ENCODE measurements at regions not wholly inside any gene's neighbourhood (a gene's known extent, or its start where the extent isn't known, plus 50 kb on each side); places are given as distances from the start of the nearest gene placed in this dataset.

DNA sequence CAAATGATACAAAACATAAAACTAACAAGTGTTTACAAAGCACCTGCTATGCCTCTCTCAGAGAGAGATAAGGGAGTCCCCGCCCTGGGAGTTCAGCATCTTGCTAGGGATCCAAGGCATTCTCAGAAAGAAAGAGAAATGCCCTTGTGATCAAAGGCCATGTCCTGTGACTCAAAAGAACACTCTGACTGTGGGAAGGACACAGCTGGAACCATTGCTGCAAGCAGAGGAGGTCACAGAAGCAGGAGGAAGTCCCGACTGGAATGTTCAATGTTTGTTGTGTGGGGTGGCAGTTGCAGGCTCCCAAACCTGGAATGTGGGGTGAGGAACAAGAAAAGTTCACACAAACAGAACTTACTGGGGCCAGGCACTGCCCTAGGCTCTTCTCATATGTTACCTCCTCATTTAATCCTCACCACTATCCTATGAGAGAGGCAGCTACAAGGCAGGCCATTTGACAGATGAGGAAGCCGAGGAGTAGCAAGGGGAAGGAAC is 93.0 kb upstream of the GRIK3 start:
- Histone ChIP-seq H3K27me3 (ENCODE audit: control insufficient read depth in 2 of 2, insufficient read depth in 2 of 2, low read length in 2 of 2) (no peaks in the 10 kb centered on the region), H3K36me3 (ENCODE audit: control insufficient read depth in 2 of 2, insufficient read depth in 2 of 2, low read length in 2 of 2) (no peaks in the 10 kb centered on the region), H3K4me1 (ENCODE audit: control insufficient read depth in 2 of 2, insufficient read depth in 2 of 2, low read length in 2 of 2) (no peaks in the 10 kb centered on the region), H3K4me3 (ENCODE audit: low read length in 2 of 2) (no peak overlapping the region), H3K9ac (ENCODE audit: low read depth in 1 of 2, low read length in 2 of 2) (no peak overlapping the region), H3K27ac (ENCODE audit: low read depth in 2 of 2, low read length in 2 of 2) (no peak overlapping the region), H3K9me3 (ENCODE audit: control insufficient read depth in 2 of 2, low read length in 2 of 2) (no peaks in the 10 kb centered on the region)

DNA sequence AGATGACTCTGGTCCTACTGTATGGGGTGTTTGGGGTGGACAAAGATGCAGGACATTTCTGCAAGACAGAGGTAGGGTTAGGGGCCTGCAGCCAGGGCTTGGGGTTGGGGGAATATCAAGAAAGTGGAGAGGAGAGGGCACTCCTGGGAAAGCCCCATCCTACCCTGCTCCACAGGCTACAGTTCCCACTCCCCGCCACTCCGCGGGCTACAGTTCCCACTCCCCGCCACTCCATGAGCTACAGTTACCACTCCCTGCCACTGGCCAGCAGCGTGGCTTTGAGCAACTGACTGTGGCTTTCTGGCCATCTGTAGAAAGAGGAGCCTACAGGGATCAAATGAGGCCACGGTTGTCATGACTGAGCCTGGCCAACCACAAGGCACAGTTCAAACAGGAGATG is 93.8 kb upstream of the GRIK3 start:
- no peaks in the 10 kb centered on the region for H3K9me3 ChIP-seq (ENCODE audit: control insufficient read depth in 2 of 2, low read length in 2 of 2)
- H3K27me3 ChIP-seq (ENCODE audit: control insufficient read depth in 2 of 2, insufficient read depth in 2 of 2, low read length in 2 of 2), result no peaks in the 10 kb centered on the region
- H3K4me1 ChIP-seq (ENCODE audit: control insufficient read depth in 2 of 2, insufficient read depth in 2 of 2, low read length in 2 of 2), result no peaks in the 10 kb centered on the region
- no peak overlapping the region for H3K27ac ChIP-seq (ENCODE audit: low read depth in 2 of 2, low read length in 2 of 2)
- no peak overlapping the region for H3K4me3 ChIP-seq (ENCODE audit: low read length in 2 of 2)
- no peaks in the 10 kb centered on the region for H3K36me3 ChIP-seq (ENCODE audit: control insufficient read depth in 2 of 2, insufficient read depth in 2 of 2, low read length in 2 of 2)
- H3K9ac ChIP-seq (ENCODE audit: low read depth in 1 of 2, low read length in 2 of 2), result no peak overlapping the region

DNA sequence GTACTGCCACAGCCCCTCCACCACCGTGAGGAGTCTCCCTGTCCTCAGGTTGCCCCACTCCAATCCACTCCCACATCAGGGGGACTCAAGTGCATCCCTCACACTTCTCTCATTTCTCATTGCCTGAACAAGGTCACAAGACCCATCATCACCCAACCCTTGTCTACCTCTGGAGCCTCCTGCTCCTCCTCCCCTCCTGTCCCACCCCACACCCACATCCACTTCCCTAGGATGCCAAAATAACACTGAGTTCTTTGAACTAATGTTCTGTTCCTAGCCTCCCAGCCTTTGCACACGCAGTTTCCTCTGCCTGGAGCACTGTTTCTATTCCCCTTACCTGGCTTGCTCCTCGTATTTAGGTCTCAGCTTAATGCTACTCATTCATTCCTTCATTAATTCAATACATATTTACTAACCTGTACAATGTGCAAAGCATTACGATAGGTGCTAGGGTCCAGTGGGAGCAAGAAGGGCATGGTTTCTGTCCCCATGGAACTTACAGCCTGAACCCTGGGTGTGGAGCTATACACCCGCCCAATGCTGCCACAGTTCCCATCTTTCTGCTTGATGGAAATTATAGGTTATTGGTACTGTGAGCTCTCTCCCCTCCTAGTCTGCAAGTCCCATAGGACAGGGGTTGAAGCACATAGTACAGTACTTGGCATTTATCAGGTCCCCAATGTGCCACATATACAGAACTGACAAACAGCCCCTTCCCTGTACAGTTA is 96.1 kb upstream of the GRIK3 start:
- no peak overlapping the region for H3K27ac ChIP-seq (ENCODE audit: low read depth in 2 of 2, low read length in 2 of 2)
- H3K36me3 ChIP-seq (ENCODE audit: control insufficient read depth in 2 of 2, insufficient read depth in 2 of 2, low read length in 2 of 2), result no peaks in the 10 kb centered on the region
- H3K4me3 ChIP-seq (ENCODE audit: low read length in 2 of 2), result no peak overlapping the region
- no peak overlapping the region for H3K9ac ChIP-seq (ENCODE audit: low read depth in 1 of 2, low read length in 2 of 2)
- no peaks in the 10 kb centered on the region for H3K9me3 ChIP-seq (ENCODE audit: control insufficient read depth in 2 of 2, low read length in 2 of 2)
- peaks cover 0 to 4% of the 10 kb centered on the region in 2 donors for H3K27me3 ChIP-seq (ENCODE audit: control insufficient read depth in 2 of 2, insufficient read depth in 2 of 2, low read length in 2 of 2)
- no peaks in the 10 kb centered on the region for H3K4me1 ChIP-seq (ENCODE audit: control insufficient read depth in 2 of 2, insufficient read depth in 2 of 2, low read length in 2 of 2)

DNA sequence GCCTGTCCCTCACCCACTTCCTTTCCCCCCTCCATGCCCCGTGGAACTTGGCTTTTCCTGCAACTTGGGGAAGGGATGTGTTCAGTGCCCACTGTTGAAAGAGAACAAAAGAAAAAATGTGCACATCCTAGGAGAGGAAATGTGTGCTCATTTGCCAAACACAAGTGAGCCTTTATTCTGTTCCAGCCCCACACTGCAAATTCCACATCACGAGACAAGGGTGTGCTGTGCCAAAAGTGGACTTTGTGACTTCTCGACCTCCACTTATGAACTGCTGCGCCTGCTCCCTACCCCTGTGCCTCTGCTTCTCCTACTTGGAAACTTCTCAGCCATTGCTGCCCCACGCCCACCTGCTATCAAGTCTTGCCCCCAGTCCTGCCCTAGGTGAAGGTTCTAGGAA is 97.0 kb upstream of the GRIK3 start:
- no peaks in the 10 kb centered on the region for H3K4me1 ChIP-seq (ENCODE audit: control insufficient read depth in 2 of 2, insufficient read depth in 2 of 2, low read length in 2 of 2)
- H3K36me3 ChIP-seq (ENCODE audit: control insufficient read depth in 2 of 2, insufficient read depth in 2 of 2, low read length in 2 of 2), result no peaks in the 10 kb centered on the region
- H3K27me3 ChIP-seq (ENCODE audit: control insufficient read depth in 2 of 2, insufficient read depth in 2 of 2, low read length in 2 of 2), result peaks cover 0 to 4% of the 10 kb centered on the region in 2 donors
- no peaks in the 10 kb centered on the region for H3K9me3 ChIP-seq (ENCODE audit: control insufficient read depth in 2 of 2, low read length in 2 of 2)
- no peak overlapping the region for H3K9ac ChIP-seq (ENCODE audit: low read depth in 1 of 2, low read length in 2 of 2)
- H3K4me3 ChIP-seq (ENCODE audit: low read length in 2 of 2), result no peak overlapping the region
- H3K27ac ChIP-seq (ENCODE audit: low read depth in 2 of 2, low read length in 2 of 2), result no peak overlapping the region

DNA sequence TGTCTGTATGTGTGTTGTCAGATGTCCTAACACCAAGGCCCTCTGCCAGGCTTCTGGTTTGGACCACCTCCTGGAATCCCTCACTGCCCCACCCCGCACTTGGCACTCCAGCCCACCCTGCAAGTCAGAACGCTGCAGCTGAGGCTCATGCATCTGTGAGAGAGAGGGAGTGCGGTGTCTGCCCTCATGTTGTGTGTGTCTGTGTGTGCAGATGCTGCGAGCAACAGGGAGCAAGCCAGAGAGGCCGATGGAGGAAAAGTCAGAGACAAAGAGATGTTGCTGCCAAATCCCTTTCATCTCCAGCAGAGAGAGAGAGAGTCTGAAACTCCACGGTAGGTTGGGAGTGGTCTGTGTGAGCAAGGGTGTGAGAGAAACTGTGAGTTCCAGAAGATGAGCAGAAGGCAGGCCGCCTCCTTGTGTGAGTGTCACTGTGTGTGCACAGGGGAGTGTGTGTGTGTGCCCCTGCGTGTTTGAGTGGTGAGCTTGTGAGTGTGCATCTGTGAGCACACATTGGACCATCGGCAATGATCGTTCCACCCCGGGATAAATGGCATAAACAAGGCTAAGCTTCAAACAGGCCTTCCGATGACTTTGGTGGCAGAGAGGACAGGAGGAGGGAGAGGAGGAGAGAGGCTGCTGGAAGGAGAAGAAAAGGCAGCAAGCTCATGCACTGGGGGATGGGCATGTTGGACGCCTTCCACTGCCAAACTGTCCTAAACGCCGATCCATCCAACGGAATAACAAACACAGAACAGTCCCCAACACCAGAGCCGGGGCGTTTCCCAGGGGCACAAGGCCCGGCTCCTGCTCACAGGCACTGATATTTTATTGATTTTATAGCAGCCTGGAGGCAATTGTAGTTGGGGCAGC is 99.2 kb upstream of the GRIK3 start:
- H3K27ac ChIP-seq (ENCODE audit: low read depth in 2 of 2, low read length in 2 of 2), result no peak overlapping the region
- no peaks in the 10 kb centered on the region for H3K9me3 ChIP-seq (ENCODE audit: control insufficient read depth in 2 of 2, low read length in 2 of 2)
- H3K36me3 ChIP-seq (ENCODE audit: control insufficient read depth in 2 of 2, insufficient read depth in 2 of 2, low read length in 2 of 2), result no peaks in the 10 kb centered on the region
- no peak overlapping the region for H3K9ac ChIP-seq (ENCODE audit: low read depth in 1 of 2, low read length in 2 of 2)
- H3K4me3 ChIP-seq (ENCODE audit: low read length in 2 of 2), result no peak overlapping the region
- no peaks in the 10 kb centered on the region for H3K4me1 ChIP-seq (ENCODE audit: control insufficient read depth in 2 of 2, insufficient read depth in 2 of 2, low read length in 2 of 2)
- H3K27me3 ChIP-seq (ENCODE audit: control insufficient read depth in 2 of 2, insufficient read depth in 2 of 2, low read length in 2 of 2), result peaks cover 0 to 4% of the 10 kb centered on the region in 2 donors

DNA sequence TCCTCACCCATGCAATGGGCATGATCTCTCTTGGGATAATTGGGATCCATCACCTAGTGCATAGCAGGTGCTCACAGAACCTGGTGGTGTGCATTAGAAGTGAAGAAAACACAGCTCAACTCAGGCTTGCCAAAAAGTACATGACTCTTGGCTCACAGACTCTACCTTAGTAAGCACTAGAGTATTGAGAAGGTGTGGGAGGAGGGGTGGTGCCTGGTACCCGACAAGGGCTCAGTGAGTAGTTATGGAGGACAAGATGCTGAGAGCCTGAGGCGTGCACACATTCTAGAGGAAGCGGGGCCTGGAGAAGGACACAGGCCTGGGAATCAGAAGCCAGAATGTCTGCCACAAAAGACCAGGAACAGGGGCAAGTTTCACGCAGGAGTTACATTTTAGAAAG is 100.3 kb upstream of the GRIK3 start:
- peaks cover 0 to 4% of the 10 kb centered on the region in 2 donors for H3K27me3 ChIP-seq (ENCODE audit: control insufficient read depth in 2 of 2, insufficient read depth in 2 of 2, low read length in 2 of 2)
- H3K4me1 ChIP-seq (ENCODE audit: control insufficient read depth in 2 of 2, insufficient read depth in 2 of 2, low read length in 2 of 2), result no peaks in the 10 kb centered on the region
- no peaks in the 10 kb centered on the region for H3K36me3 ChIP-seq (ENCODE audit: control insufficient read depth in 2 of 2, insufficient read depth in 2 of 2, low read length in 2 of 2)
- no peak overlapping the region for H3K27ac ChIP-seq (ENCODE audit: low read depth in 2 of 2, low read length in 2 of 2)
- H3K9me3 ChIP-seq (ENCODE audit: control insufficient read depth in 2 of 2, low read length in 2 of 2), result no peaks in the 10 kb centered on the region
- no peak overlapping the region for H3K9ac ChIP-seq (ENCODE audit: low read depth in 1 of 2, low read length in 2 of 2)
- H3K4me3 ChIP-seq (ENCODE audit: low read length in 2 of 2), result no peak overlapping the region

DNA sequence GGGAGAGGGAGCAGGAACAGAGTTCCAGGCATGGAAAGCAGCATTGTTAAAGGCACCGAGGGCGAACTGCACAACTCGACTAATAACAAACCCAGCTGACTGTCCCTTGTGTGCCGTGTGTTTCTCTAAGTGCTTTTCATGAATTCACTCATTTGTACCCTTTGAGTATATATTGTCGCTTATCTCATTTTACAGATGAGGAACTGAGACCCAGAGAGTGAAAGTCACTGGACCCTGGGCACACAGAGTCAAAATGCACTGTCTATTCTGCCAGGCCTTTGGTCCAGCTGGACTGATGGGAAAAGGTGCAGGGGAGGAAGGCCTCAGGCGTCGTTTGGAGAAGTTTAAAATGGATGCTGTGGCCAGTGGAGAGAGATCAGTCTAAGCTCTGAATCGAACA is 100.7 kb upstream of the GRIK3 start:
- peaks cover 0 to 4% of the 10 kb centered on the region in 2 donors for H3K27me3 ChIP-seq (ENCODE audit: control insufficient read depth in 2 of 2, insufficient read depth in 2 of 2, low read length in 2 of 2)
- no peaks in the 10 kb centered on the region for H3K36me3 ChIP-seq (ENCODE audit: control insufficient read depth in 2 of 2, insufficient read depth in 2 of 2, low read length in 2 of 2)
- no peak overlapping the region for H3K9ac ChIP-seq (ENCODE audit: low read depth in 1 of 2, low read length in 2 of 2)
- no peaks in the 10 kb centered on the region for H3K4me1 ChIP-seq (ENCODE audit: control insufficient read depth in 2 of 2, insufficient read depth in 2 of 2, low read length in 2 of 2)
- H3K27ac ChIP-seq (ENCODE audit: low read depth in 2 of 2, low read length in 2 of 2), result no peak overlapping the region
- H3K4me3 ChIP-seq (ENCODE audit: low read length in 2 of 2), result no peak overlapping the region
- no peaks in the 10 kb centered on the region for H3K9me3 ChIP-seq (ENCODE audit: control insufficient read depth in 2 of 2, low read length in 2 of 2)

DNA sequence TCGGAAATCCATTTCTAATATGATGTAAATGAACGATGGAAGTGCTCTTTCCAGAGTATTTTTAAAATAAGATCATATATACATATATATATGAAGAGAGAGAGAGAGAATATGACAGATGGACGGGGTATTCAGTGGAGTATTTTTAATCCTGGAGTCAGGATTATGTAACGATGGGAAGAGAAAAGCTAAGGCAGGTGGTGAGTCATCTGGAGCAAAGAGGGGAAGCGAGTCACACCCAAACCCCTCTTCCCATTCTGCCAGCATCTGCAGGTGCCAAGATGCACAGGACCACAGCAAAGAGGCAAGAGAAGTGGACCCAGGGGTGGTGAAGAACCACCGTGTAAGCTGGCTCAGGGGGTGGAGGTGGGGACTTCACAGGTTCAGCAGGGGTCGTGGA is 102.7 kb upstream of the GRIK3 start:
- Histone ChIP-seq H3K4me1 (ENCODE audit: control insufficient read depth in 2 of 2, insufficient read depth in 2 of 2, low read length in 2 of 2) (no peaks in the 10 kb centered on the region), H3K27me3 (ENCODE audit: control insufficient read depth in 2 of 2, insufficient read depth in 2 of 2, low read length in 2 of 2) (peaks cover 0 to 4% of the 10 kb centered on the region in 2 donors), H3K9me3 (ENCODE audit: control insufficient read depth in 2 of 2, low read length in 2 of 2) (no peaks in the 10 kb centered on the region), H3K4me3 (ENCODE audit: low read length in 2 of 2) (no peak overlapping the region), H3K9ac (ENCODE audit: low read depth in 1 of 2, low read length in 2 of 2) (no peak overlapping the region), H3K36me3 (ENCODE audit: control insufficient read depth in 2 of 2, insufficient read depth in 2 of 2, low read length in 2 of 2) (no peaks in the 10 kb centered on the region), H3K27ac (ENCODE audit: low read depth in 2 of 2, low read length in 2 of 2) (no peak overlapping the region)

DNA sequence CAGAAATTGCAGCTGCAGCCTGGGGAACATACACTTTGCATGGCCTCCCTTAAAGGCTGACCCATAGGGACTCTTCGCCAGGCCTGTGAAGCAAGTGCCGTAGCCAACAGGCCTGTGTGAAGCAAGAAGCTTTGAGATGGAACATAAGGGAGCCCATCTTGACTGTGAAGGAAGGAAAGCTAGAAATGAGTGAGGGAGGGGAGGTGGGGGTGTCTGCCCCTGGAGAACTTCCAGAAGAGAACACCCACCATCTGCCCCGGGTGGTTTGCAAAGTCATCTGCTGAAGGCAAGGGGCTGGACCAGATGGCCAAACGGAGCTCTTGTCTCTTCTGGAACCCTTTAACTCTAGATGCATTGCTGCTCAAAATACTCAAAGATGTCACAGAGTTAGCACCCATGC is 103.3 kb upstream of the GRIK3 start:
- no peak overlapping the region for H3K4me3 ChIP-seq (ENCODE audit: low read length in 2 of 2)

DNA sequence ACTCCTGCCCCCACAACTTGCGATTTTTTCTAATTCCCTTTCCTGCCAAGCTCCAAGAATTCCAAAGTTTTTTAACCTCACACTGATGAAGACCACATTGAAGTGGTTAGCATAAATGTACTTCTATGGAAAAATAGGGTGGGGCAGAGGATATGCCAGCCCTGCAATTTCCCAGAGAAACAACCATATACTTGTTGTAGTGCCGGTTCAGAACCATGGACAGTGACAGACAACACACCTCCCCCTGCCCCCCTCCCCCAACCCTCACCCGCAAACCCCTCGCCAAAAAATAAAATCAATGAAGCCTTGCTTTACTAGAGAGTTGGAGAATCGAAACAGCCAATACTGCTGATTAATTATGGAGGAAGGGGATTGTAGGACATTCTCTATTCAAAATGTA is 109.5 kb upstream of the GRIK3 start:
- no peaks in the 10 kb centered on the region for H3K9me3 ChIP-seq (ENCODE audit: control insufficient read depth in 2 of 2, low read length in 2 of 2)
- no peaks in the 10 kb centered on the region for H3K4me1 ChIP-seq (ENCODE audit: control insufficient read depth in 2 of 2, insufficient read depth in 2 of 2, low read length in 2 of 2)
- no peak overlapping the region for H3K27ac ChIP-seq (ENCODE audit: low read depth in 2 of 2, low read length in 2 of 2)
- H3K9ac ChIP-seq (ENCODE audit: low read depth in 1 of 2, low read length in 2 of 2), result no peak overlapping the region
- H3K4me3 ChIP-seq (ENCODE audit: low read length in 2 of 2), result no peak overlapping the region
- H3K27me3 ChIP-seq (ENCODE audit: control insufficient read depth in 2 of 2, insufficient read depth in 2 of 2, low read length in 2 of 2), result no peaks in the 10 kb centered on the region
- H3K36me3 ChIP-seq (ENCODE audit: control insufficient read depth in 2 of 2, insufficient read depth in 2 of 2, low read length in 2 of 2), result no peaks in the 10 kb centered on the region

More for the DNA sequence above, 103.3 kb upstream of the GRIK3 start:
- H3K36me3 ChIP-seq (ENCODE audit: control insufficient read depth in 2 of 2, insufficient read depth in 2 of 2, low read length in 2 of 2), result no peaks in the 10 kb centered on the region
- no peak overlapping the region for H3K27ac ChIP-seq (ENCODE audit: low read depth in 2 of 2, low read length in 2 of 2)
- no peaks in the 10 kb centered on the region for H3K4me1 ChIP-seq (ENCODE audit: control insufficient read depth in 2 of 2, insufficient read depth in 2 of 2, low read length in 2 of 2)
- no peak overlapping the region for H3K9ac ChIP-seq (ENCODE audit: low read depth in 1 of 2, low read length in 2 of 2)
- peaks cover 0 to 4% of the 10 kb centered on the region in 2 donors for H3K27me3 ChIP-seq (ENCODE audit: control insufficient read depth in 2 of 2, insufficient read depth in 2 of 2, low read length in 2 of 2)
- H3K9me3 ChIP-seq (ENCODE audit: control insufficient read depth in 2 of 2, low read length in 2 of 2), result no peaks in the 10 kb centered on the region

All from mucosa of rectum (tissue), 2 donors.